ENCODE measurements at regions not wholly inside any gene's neighbourhood (a gene's known extent, or its start where the extent isn't known, plus 50 kb on each side); places are given as distances from the start of the nearest gene placed in this dataset.
A peak's percentile ranks its signal among the peaks of the same experiment; 100 is the strongest.

- no peak overlapping the region for H3K4me3 ChIP-seq (ENCODE audit: low read depth, low read length)
- DNase-seq (ENCODE audit: low read depth): no peak
- TF ChIP-seq CTCF (conservative IDR thresholded peaks at IDR 0.05; ENCODE audit: low read depth, low read length): no peak
These were observed 84.7 kb downstream of the RIPK4 start for GRCh38 chr21:41681939-41682718.

- DNase-seq (ENCODE audit: low read depth): no peak
- H3K4me3 ChIP-seq (ENCODE audit: low read depth, low read length): no peak overlapping the region
- TF ChIP-seq CTCF (conservative IDR thresholded peaks at IDR 0.05; ENCODE audit: low read depth, low read length): no peak
These were observed 85.5 kb downstream of the RIPK4 start for GRCh38 chr21:41681348-41681801.

- TF ChIP-seq CTCF (conservative IDR thresholded peaks at IDR 0.05; ENCODE audit: low read depth, low read length): no peak
- no peak for DNase-seq (ENCODE audit: low read depth)
These were observed 86.2 kb downstream of the RIPK4 start for GRCh38 chr21:41680444-41681347.

GRCh38 chr21:41678924-41679318 is 87.9 kb downstream of the RIPK4 start:
- no peak overlapping the region for H3K4me3 ChIP-seq (ENCODE audit: low read depth, low read length)
- peak; percentile 96 for DNase-seq (ENCODE audit: low read depth)
- TF ChIP-seq CTCF (conservative IDR thresholded peaks at IDR 0.05; ENCODE audit: low read depth, low read length): no peak

More at GRCh38 chr21:41680444-41681347, 86.2 kb downstream of the RIPK4 start:
- no peak overlapping the region for H3K4me3 ChIP-seq (ENCODE audit: low read depth, low read length)

- H3K4me3 ChIP-seq (ENCODE audit: low read depth, low read length): no peak overlapping the region
- DNase-seq (ENCODE audit: low read depth): no peak
- TF ChIP-seq CTCF (conservative IDR thresholded peaks at IDR 0.05; ENCODE audit: low read depth, low read length): no peak
These were observed 88.6 kb downstream of the RIPK4 start for GRCh38 chr21:41678016-41678923.

- no peak overlapping the region for H3K4me3 ChIP-seq (ENCODE audit: low read depth, low read length)
- DNase-seq (ENCODE audit: low read depth): no peak
- no peak for TF ChIP-seq CTCF (conservative IDR thresholded peaks at IDR 0.05; ENCODE audit: low read depth, low read length)
These were observed 89.2 kb downstream of the RIPK4 start for GRCh38 chr21:41677671-41678015.
